Body of pancreas (tissue), 4 donors: ENCODE measurements at regions not wholly inside any gene's neighbourhood (a gene's known extent, or its start where the extent isn't known, plus 50 kb on each side); places are given as distances from the start of the nearest gene placed in this dataset.

Experiments
- POLR2A ChIP-seq, 3 donors: fragments of 450-650 bp; IDR thresholded peaks; one replicate each; pipeline ENCODE4 v1.6.1; 2016; ENCODE audit warnings: antibody characterized with exemption in 3 of 3, mild to moderate bottlenecking in 2 of 3
- TF ChIP-seq, protein P1 (sequence below), 7 experiments: fragments of 450-650 bp in 4 of 7; fragments of 200-600 bp in 3 of 7; sonication (generic) in 3 of 7; IDR thresholded peaks; one replicate each; pipeline ENCODE4 v1.5.1; 2016 to 2019; ENCODE audit warnings: antibody characterized with exemption in 7 of 7

DNA sequence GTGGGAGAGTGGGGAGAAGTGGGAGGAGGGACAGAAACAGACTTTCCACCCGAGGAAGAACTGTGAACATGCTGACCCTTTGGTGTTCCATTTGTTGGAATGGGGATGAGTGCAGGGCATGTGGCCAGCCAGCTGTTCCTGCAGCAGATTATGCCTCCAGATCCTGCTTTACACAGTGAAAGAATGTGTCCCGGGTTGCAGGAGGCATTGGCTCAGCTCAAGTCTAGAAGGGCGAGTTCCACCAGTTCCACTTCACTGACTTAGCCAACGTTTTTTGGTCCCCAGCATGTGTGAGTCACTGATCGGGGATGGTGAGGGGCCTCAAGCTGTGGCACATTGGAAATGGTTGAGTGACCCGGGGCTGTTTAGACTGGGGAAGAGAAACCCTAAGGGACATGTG is 307.0 kb upstream of the ROPN1 start:
- TF ChIP-seq, protein P1, sequence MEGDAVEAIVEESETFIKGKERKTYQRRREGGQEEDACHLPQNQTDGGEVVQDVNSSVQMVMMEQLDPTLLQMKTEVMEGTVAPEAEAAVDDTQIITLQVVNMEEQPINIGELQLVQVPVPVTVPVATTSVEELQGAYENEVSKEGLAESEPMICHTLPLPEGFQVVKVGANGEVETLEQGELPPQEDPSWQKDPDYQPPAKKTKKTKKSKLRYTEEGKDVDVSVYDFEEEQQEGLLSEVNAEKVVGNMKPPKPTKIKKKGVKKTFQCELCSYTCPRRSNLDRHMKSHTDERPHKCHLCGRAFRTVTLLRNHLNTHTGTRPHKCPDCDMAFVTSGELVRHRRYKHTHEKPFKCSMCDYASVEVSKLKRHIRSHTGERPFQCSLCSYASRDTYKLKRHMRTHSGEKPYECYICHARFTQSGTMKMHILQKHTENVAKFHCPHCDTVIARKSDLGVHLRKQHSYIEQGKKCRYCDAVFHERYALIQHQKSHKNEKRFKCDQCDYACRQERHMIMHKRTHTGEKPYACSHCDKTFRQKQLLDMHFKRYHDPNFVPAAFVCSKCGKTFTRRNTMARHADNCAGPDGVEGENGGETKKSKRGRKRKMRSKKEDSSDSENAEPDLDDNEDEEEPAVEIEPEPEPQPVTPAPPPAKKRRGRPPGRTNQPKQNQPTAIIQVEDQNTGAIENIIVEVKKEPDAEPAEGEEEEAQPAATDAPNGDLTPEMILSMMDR (IDR thresholded peaks at IDR 0.05): no peak
- no peak for TF ChIP-seq POLR2A (IDR thresholded peaks at IDR 0.05)
